ENCODE measurements at regions not wholly inside any gene's neighbourhood (a gene's known extent, or its start where the extent isn't known, plus 50 kb on each side); places are given as distances from the start of the nearest gene placed in this dataset.

GRCh38 chr5:2598503-2598902 is 153.0 kb downstream of the IRX2 start:
- H3K27ac Mint-ChIP-seq = no peak overlapping the region
- no peak for DNase-seq (ENCODE audit: low spot score in 2 of 2)
- ATAC-seq = no peak
- peaks cover 6% of the 10 kb centered on the region for H3K9me3 Mint-ChIP-seq
- no peak overlapping the region for H3K4me3 Mint-ChIP-seq
- no peaks in the 10 kb centered on the region for H3K4me1 Mint-ChIP-seq
- no peaks in the 10 kb centered on the region for H3K36me3 Mint-ChIP-seq

GRCh38 chr5:2594701-2595100 is 156.8 kb downstream of the IRX2 start:
- ATAC-seq (no peak), DNase-seq (ENCODE audit: low spot score in 2 of 2) (no peak)
- H3K4me1 Mint-ChIP-seq = no peaks in the 10 kb centered on the region
- H3K4me3 Mint-ChIP-seq = no peak overlapping the region
- no peak overlapping the region for H3K27ac Mint-ChIP-seq
- H3K36me3 Mint-ChIP-seq = no peaks in the 10 kb centered on the region
- peaks cover 3% of the 10 kb centered on the region for H3K9me3 Mint-ChIP-seq

- Mint-ChIP-seq H3K4me3 (no peak overlapping the region), H3K9me3 (peaks cover 3% of the 10 kb centered on the region), H3K4me1 (no peaks in the 10 kb centered on the region), H3K36me3 (no peaks in the 10 kb centered on the region), H3K27ac (no peak overlapping the region)
- DNase-seq (ENCODE audit: low spot score in 2 of 2) (no peak), ATAC-seq (no peak)
Measured at GRCh38 chr5:2592766-2593165, 158.7 kb downstream of the IRX2 start.

- no peak overlapping the region for H3K4me3 Mint-ChIP-seq
- no peaks in the 10 kb centered on the region for H3K36me3 Mint-ChIP-seq
- peaks cover 3% of the 10 kb centered on the region for H3K9me3 Mint-ChIP-seq
- DNase-seq (ENCODE audit: low spot score in 2 of 2) = no peak
- no peak overlapping the region for H3K27ac Mint-ChIP-seq
- no peak for ATAC-seq
- no peaks in the 10 kb centered on the region for H3K4me1 Mint-ChIP-seq
Measured at GRCh38 chr5:2591777-2592453, 159.6 kb downstream of the IRX2 start.

- H3K27ac Mint-ChIP-seq = no peak overlapping the region
- peaks cover 3% of the 10 kb centered on the region for H3K9me3 Mint-ChIP-seq
- ATAC-seq = no peak
- H3K4me1 Mint-ChIP-seq = no peaks in the 10 kb centered on the region
- no peak for DNase-seq (ENCODE audit: low spot score in 2 of 2)
- no peak overlapping the region for H3K4me3 Mint-ChIP-seq
- no peaks in the 10 kb centered on the region for H3K36me3 Mint-ChIP-seq
Measured at GRCh38 chr5:2588850-2589501, 162.5 kb downstream of the IRX2 start.

DNA sequence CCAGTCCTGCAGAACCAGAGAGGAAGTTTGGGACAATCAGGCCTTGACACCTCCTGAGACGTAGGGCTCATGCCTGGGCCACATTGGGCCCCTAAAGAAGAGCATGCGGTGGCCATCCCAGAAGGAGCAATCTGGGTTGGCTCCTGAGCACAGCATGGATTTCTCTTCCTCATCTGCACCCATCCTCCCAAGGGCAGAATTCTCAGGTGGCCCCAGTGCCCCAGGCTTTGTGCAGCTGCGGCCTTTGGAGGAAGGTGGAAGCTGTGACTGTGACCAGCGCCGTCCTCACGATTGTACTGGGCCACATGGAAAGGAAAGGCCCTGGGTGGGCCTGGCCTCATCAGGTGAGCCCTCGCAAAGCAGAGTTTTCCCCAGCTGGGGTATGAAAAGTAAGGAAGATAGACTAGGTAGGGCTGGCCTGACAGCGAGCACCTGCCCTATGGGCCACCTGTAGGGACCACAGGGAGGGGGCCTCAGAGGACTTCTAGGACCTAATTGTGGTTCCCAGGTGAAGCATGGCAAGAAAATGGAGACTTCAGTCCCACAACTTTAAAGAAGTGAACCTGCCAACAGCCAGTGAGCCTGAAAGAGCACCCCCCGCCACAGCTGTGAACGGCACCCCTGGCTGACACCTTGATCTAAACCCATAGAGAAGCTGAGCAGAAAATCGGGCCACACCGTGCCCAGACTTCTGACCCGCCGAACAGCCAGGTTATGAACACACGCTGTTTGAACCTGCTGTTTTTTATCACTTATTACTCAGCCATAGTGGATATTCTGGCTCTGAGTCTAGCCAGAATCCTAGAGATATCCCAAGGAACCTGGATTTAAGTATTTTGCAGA is 164.1 kb downstream of the IRX2 start:
- no peaks in the 10 kb centered on the region for H3K4me1 Mint-ChIP-seq
- H3K9me3 Mint-ChIP-seq = peaks cover 3% of the 10 kb centered on the region
- DNase-seq (ENCODE audit: low spot score in 2 of 2) = no peak
- no peak for ATAC-seq
- H3K4me3 Mint-ChIP-seq = no peak overlapping the region
- no peak overlapping the region for H3K27ac Mint-ChIP-seq
- H3K36me3 Mint-ChIP-seq = no peaks in the 10 kb centered on the region

DNA sequence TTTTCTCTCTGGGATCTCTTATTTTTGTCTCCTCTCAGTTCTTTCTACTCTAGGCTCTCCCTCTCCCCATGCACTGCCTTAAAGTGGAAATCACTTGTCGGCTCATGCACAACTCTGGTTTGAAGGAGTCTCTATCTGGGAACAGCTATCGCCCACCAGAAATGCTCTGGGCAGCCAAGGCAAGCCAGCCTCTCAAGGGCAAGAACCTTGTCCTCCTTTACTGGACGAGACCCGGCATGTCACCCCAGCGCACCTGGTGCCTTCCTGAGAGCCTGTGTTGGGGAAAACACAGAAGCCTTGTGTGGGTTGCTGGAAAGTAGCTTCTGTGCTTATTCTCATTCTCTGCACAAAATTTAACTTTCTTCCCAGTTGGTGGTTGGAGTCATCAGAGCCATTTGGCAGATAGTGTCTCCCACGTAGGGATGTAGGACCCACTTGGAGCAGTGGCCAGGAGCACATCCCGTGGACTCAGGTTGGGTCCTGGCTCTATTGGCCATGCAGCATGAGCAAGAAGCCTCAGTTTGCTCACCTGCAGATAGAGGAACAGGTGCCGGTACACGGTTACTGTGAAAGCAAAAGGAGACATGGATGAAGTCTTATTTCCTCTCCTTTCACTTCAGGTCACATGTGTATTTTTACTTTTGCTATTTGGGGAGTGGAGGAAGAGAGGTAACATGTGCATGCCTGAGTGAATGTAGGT is 165.3 kb downstream of the IRX2 start:
- ATAC-seq (no peak), DNase-seq (ENCODE audit: low spot score in 2 of 2) (no peak)
- Mint-ChIP-seq H3K36me3 (no peaks in the 10 kb centered on the region), H3K27ac (no peak overlapping the region), H3K4me3 (no peak overlapping the region), H3K9me3 (peaks cover 8% of the 10 kb centered on the region), H3K4me1 (no peaks in the 10 kb centered on the region)

DNA sequence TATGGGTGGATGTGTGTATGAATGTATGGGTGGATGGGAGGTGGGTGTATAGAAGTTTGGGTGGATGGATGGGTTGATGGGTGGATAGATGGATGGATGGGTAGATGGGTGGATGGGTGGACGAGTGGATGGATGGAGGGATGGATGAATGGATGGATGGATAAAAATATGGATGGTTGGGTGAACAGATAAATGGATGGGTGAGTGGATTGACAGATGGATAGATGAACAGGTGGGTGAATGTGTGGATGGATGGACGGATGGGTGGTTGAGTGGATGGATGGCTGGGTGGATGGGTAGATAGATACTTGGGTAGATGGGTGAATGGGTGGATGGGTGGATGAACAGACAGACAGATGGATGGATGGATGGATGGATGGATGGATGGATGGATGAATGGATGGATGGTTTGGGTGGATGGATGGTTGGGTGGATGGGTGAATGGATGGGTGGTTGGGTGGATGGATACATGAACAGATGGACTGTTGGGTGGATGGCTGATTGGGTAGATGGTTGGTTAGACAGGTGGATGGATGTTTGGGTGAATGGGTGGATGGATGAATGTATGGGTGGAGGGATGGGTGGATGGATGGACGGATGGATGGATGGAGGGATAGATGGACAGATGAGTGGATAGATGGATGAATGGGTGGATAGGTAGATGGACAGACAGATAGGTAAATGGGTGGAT is 166.8 kb downstream of the IRX2 start:
- no peaks in the 10 kb centered on the region for H3K36me3 Mint-ChIP-seq
- peaks cover 8% of the 10 kb centered on the region for H3K9me3 Mint-ChIP-seq
- no peak for ATAC-seq
- H3K27ac Mint-ChIP-seq = no peak overlapping the region
- DNase-seq (ENCODE audit: low spot score in 2 of 2) = no peak
- no peaks in the 10 kb centered on the region for H3K4me1 Mint-ChIP-seq
- no peak overlapping the region for H3K4me3 Mint-ChIP-seq

GRCh38 chr5:2582507-2582906 is 169.0 kb downstream of the IRX2 start:
- Mint-ChIP-seq H3K36me3 (no peaks in the 10 kb centered on the region), H3K27ac (no peak overlapping the region), H3K9me3 (peaks cover 8% of the 10 kb centered on the region), H3K4me1 (no peaks in the 10 kb centered on the region), H3K4me3 (no peak overlapping the region)
- ATAC-seq (no peak), DNase-seq (ENCODE audit: low spot score in 2 of 2) (no peak)

DNA sequence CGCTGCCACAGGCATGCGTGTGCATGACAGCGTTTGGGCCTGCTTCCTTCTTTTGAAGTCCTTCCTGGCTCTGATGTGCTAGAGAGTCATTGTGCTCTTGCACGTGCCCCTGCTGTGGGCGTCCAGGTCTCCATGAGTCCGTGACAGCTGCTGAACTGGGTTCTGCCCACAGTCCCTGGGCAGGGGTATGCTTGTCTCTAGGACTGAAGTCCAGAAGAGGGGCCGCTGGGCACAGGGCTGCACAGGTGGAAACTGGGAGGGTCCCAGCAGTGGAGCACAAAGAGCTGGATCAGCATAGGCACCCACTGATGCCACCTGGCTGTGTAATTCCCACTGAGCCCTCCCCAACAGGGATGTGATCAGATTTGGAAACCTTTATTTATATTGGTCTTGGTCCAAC is 169.4 kb downstream of the IRX2 start:
- ATAC-seq (no peak), DNase-seq (ENCODE audit: low spot score in 2 of 2) (no peak)
- Mint-ChIP-seq H3K9me3 (peaks cover 8% of the 10 kb centered on the region), H3K4me3 (no peak overlapping the region), H3K4me1 (no peaks in the 10 kb centered on the region), H3K36me3 (no peaks in the 10 kb centered on the region), H3K27ac (no peak overlapping the region)

DNA sequence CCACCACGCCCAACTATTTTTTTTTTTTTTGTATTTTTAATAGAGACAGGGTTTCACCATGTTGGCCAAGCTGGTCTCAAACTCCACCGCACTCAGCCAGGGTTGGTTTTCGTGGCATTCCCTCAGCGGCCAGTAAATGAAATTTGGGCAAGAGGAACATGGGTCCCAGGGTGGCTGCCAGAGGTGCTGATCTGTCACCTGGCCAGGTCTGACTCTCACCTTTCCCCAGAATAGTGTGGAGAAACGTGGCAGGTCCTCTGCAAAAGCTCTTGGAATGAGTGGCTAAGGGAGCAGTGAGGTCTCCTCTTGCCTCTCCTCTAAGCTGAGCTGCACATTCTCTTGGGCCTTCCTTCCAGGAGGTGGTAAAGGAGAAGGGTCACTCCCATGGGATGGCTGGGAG is 170.1 kb downstream of the IRX2 start:
- H3K27ac Mint-ChIP-seq = no peak overlapping the region
- no peaks in the 10 kb centered on the region for H3K4me1 Mint-ChIP-seq
- H3K9me3 Mint-ChIP-seq = peaks cover 10% of the 10 kb centered on the region
- ATAC-seq = no peak
- no peak for DNase-seq (ENCODE audit: low spot score in 2 of 2)
- no peak overlapping the region for H3K4me3 Mint-ChIP-seq
- no peaks in the 10 kb centered on the region for H3K36me3 Mint-ChIP-seq

- no peaks in the 10 kb centered on the region for H3K36me3 Mint-ChIP-seq
Measured at GRCh38 chr5:2579126-2579525, 172.4 kb downstream of the IRX2 start.

DNA sequence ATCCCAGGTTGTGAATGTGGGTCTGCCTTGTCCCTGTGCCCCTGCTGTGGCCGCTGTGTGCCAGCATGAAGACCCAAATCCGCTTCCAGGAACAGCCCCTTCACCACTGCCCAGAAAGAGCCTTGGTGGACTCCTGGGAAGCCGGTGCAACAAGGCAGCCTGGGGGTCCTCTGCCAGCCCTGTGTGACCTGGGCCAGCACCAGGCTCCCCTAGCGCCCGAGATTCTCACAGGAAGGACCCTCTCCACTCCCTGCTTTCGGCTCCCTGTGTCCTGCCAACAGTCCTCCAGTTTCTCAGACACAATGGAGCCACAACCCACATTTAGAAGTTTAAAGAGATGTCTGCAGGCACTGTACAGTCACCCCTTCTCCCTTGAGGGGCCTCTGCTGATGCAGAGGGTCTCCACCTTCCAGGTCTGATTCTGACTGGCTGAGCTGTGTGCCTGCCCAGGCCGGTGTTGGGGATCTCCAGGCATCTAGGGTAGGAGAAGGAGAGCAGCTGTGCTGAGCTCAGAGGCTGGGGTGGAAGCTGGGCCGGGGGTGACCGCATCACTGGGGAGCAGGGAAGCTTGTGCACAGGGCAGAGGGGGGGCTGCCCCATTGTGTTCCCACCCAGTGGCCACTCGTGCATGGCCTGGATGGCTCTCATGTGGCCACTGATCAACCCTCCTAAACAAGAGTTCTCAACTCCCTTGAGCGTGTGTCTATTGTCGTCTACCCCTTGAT is 174.0 kb downstream of the IRX2 start:
- H3K9me3 Mint-ChIP-seq = peaks cover 13% of the 10 kb centered on the region
- ATAC-seq (peak; percentile 36), DNase-seq (ENCODE audit: low spot score in 2 of 2) (no peak)
- no peak overlapping the region for H3K27ac Mint-ChIP-seq
- no peaks in the 10 kb centered on the region for H3K36me3 Mint-ChIP-seq
- no peak overlapping the region for H3K4me3 Mint-ChIP-seq
- H3K4me1 Mint-ChIP-seq = no peaks in the 10 kb centered on the region

More at GRCh38 chr5:2579126-2579525, 172.4 kb downstream of the IRX2 start:
- Mint-ChIP-seq H3K4me1 (no peaks in the 10 kb centered on the region), H3K4me3 (no peak overlapping the region), H3K9me3 (peaks cover 13% of the 10 kb centered on the region), H3K27ac (no peak overlapping the region)
- no peak for ATAC-seq
- no peak for DNase-seq (ENCODE audit: low spot score in 2 of 2)

- H3K27ac Mint-ChIP-seq = no peak overlapping the region
- H3K4me1 Mint-ChIP-seq = no peaks in the 10 kb centered on the region
- H3K36me3 Mint-ChIP-seq = no peaks in the 10 kb centered on the region
- no peak overlapping the region for H3K4me3 Mint-ChIP-seq
- DNase-seq (ENCODE audit: low spot score in 2 of 2) (no peak), ATAC-seq (no peak)
- H3K9me3 Mint-ChIP-seq = peaks cover 10% of the 10 kb centered on the region
Measured at GRCh38 chr5:2576823-2577222, 174.7 kb downstream of the IRX2 start.
